Nephron (organoid): ENCODE measurements at regions not wholly inside any gene's neighbourhood (a gene's known extent, or its start where the extent isn't known, plus 50 kb on each side); places are given as distances from the start of the nearest gene placed in this dataset.

ENCODE experiments used
- H3K27ac Mint-ChIP-seq, 3 experiments: 2 replicates each; pipeline ENCODE4 v1.8.0; 2020; ENCODE audit warnings: mixed read lengths in 3 of 3, mild to moderate bottlenecking in 2 of 3, moderate library complexity in 1 of 3
- H3K27me3 Mint-ChIP-seq: 2 replicates; pipeline ENCODE4 v1.8.0; 2021; ENCODE audit warnings: low read depth, mild to moderate bottlenecking, moderate library complexity, mixed read lengths
- H3K36me3 Mint-ChIP-seq: 2 replicates; pipeline ENCODE4 v1.8.0; 2020; ENCODE audit warnings: low read depth, mixed read lengths
- H3K4me1 Mint-ChIP-seq: 2 replicates; pipeline ENCODE4 v1.8.0; 2020; ENCODE audit warnings: mixed read lengths
- H3K4me3 Mint-ChIP-seq, 3 experiments: 2 replicates each; pipeline ENCODE4 v1.8.0; 2020; ENCODE audit warnings: mild to moderate bottlenecking in 3 of 3, mixed read lengths in 3 of 3, moderate library complexity in 2 of 3
- H3K9me3 Mint-ChIP-seq: 2 replicates; pipeline ENCODE4 v1.8.0; 2020; ENCODE audit warnings: mixed read lengths
- TF ChIP-seq, protein P1 (sequence below), 3 experiments: fragments of 200-600 bp; sonication (generic); IDR thresholded peaks; one replicate each; pipeline ENCODE4 v1.5.0; 2021; ENCODE audit warnings: antibody characterized with exemption in 3 of 3; ENCODE audit not compliant: unreplicated experiment in 3 of 3

DNA sequence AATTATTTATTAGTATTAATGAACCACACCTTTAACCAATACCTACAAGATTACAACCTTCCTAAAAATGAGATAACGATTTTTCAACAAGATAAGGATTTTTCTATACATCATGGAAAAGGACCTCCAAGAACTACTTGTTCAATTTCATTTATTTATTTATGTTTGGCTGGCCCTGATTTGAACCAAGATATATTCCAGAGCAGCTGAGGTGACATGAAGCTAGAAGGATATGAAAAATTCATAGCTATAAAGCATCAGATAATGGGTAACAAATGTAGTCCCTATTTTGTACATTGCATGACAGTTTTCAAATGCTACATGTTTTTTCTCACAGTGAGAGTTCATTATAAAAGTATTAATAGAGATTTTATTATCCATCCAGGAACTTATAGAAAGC, 798.5 kb upstream of the ARRDC3 start:
- Mint-ChIP-seq H3K27me3 (no peaks in the 10 kb centered on the region), H3K4me3 (no peak overlapping the region), H3K9me3 (no peaks in the 10 kb centered on the region), H3K27ac (no peak overlapping the region), H3K4me1 (no peaks in the 10 kb centered on the region), H3K36me3 (no peaks in the 10 kb centered on the region)
- TF ChIP-seq, protein P1, sequence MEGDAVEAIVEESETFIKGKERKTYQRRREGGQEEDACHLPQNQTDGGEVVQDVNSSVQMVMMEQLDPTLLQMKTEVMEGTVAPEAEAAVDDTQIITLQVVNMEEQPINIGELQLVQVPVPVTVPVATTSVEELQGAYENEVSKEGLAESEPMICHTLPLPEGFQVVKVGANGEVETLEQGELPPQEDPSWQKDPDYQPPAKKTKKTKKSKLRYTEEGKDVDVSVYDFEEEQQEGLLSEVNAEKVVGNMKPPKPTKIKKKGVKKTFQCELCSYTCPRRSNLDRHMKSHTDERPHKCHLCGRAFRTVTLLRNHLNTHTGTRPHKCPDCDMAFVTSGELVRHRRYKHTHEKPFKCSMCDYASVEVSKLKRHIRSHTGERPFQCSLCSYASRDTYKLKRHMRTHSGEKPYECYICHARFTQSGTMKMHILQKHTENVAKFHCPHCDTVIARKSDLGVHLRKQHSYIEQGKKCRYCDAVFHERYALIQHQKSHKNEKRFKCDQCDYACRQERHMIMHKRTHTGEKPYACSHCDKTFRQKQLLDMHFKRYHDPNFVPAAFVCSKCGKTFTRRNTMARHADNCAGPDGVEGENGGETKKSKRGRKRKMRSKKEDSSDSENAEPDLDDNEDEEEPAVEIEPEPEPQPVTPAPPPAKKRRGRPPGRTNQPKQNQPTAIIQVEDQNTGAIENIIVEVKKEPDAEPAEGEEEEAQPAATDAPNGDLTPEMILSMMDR (IDR thresholded peaks at IDR 0.05; ENCODE audit: unreplicated experiment in 3 of 3): no peak

DNA sequence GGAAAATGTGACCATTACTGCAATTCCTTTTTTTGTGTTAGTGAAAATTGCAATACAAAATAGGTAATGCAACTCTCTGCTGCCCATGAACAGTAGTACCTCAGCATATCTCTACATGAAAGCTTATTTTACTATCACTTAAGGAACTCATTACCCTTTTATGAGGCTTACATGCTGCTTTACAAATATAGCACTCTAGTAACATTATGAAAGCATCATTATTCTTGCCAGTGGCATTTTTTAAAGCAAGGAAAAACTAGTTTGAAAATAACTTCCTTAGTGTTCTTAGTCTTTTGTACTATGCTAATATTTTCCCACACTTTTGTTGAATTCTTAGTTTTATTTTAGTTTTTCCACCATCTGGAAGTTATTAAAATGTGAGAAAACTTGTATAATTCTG, 797.3 kb upstream of the ARRDC3 start:
- no peaks in the 10 kb centered on the region for H3K36me3 Mint-ChIP-seq
- H3K9me3 Mint-ChIP-seq: no peaks in the 10 kb centered on the region
- H3K4me3 Mint-ChIP-seq: no peak overlapping the region
- no peaks in the 10 kb centered on the region for H3K4me1 Mint-ChIP-seq
- H3K27ac Mint-ChIP-seq: no peak overlapping the region
- H3K27me3 Mint-ChIP-seq: no peaks in the 10 kb centered on the region
- TF ChIP-seq, protein P1 (IDR thresholded peaks at IDR 0.05; ENCODE audit: unreplicated experiment in 3 of 3): no peak

DNA sequence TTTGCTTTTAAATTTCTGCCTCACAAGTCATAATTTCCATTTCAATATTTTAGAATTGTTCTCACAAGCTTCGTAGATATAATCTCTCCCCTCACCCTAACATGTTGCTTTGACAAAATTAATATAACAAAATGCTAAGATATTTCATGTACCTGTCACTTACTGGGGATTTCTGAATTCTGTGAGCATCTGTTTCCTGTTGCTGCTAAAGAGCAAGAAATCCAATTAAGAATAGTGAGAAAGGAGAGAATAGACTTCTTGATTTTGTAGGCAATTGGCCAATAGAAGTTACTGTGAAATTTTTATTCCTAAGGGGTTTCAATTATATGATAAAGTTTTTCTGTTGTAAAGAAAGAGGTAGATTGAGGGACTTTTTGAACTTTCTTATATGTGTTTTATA, 796.5 kb upstream of the ARRDC3 start:
- TF ChIP-seq, protein P1 (IDR thresholded peaks at IDR 0.05; ENCODE audit: unreplicated experiment in 3 of 3): no peak
- no peaks in the 10 kb centered on the region for H3K27me3 Mint-ChIP-seq
- H3K4me3 Mint-ChIP-seq: no peak overlapping the region

DNA sequence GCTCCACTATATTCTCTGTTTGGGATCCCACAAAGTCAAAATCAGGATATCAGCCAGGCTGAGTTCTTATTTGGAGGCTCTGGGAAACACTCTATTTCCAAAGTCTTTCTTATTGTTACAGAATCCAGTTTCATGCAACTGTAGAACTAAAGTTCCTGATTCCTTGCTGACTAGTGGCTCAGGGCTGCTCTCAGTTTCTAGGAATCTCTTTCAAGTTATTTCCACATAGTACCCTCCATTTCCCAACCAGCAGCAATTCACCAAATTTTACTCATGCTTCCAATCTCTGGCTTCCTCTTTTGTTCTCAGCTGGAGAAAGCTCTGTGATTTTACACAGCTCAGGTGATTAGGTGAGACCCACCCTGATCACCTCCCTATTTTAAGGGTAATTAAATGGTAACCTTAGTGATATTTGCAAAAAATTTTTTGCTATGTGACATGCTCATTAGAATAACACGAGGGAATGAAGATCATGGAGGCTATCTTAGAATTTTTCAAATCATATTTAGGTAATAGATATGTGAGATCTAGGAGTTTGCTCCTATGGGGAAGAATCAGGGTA, 794.9 kb upstream of the ARRDC3 start:
- Mint-ChIP-seq H3K9me3 (no peaks in the 10 kb centered on the region), H3K27me3 (no peaks in the 10 kb centered on the region), H3K4me3 (no peak overlapping the region), H3K4me1 (no peaks in the 10 kb centered on the region), H3K36me3 (no peaks in the 10 kb centered on the region), H3K27ac (no peak overlapping the region)
- TF ChIP-seq, protein P1 (IDR thresholded peaks at IDR 0.05; ENCODE audit: unreplicated experiment in 3 of 3): no peak

More for the DNA sequence above, 796.5 kb upstream of the ARRDC3 start:
- Mint-ChIP-seq H3K36me3 (no peaks in the 10 kb centered on the region), H3K27ac (no peak overlapping the region), H3K9me3 (no peaks in the 10 kb centered on the region), H3K4me1 (no peaks in the 10 kb centered on the region)

DNA sequence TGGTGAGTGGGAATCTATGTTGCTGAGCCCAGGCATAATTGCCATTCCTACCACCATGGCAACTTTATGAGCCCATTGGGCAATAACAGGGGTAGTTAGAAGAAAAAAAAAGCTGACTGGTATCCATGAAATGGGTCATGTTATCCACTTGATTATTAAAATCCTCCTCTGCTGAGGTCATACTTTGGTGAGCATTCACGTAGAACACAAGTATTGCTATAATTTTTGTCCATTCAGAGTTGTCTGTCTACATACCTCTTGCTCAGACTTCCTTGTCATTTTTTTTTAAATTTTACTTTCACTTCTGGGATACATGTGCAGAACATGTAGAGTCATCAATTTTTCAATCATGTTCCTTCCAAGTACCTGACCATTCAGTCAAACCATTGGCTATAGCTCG, 780.8 kb upstream of the ARRDC3 start:
- no peaks in the 10 kb centered on the region for H3K27me3 Mint-ChIP-seq
- no peak overlapping the region for H3K27ac Mint-ChIP-seq
- no peak overlapping the region for H3K4me3 Mint-ChIP-seq
- TF ChIP-seq, protein P1 (IDR thresholded peaks at IDR 0.05; ENCODE audit: unreplicated experiment in 3 of 3): no peak
- H3K9me3 Mint-ChIP-seq: no peaks in the 10 kb centered on the region
- H3K4me1 Mint-ChIP-seq: no peaks in the 10 kb centered on the region
- no peaks in the 10 kb centered on the region for H3K36me3 Mint-ChIP-seq

DNA sequence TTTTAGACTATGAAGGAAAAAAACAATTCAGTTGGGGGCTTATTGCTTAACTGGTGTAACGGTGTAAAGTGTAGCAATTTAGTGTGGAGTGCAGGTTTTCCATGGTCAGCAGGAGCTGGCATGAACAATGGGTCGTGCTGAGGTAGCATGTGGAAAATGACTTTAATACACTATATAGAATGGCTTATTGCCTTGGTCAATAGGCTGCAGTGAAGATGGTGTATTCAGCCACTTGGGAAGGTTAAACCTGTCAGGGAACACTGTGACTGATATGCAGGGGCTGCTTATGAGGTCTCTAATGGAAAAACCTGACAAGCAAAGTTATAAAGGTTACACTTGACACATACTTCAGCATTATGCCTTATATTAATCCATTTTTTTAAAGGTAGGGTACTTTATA, 764.7 kb upstream of the ARRDC3 start:
- H3K9me3 Mint-ChIP-seq: no peaks in the 10 kb centered on the region

More for the DNA sequence above, 764.7 kb upstream of the ARRDC3 start:
- Mint-ChIP-seq H3K27me3 (no peaks in the 10 kb centered on the region), H3K4me1 (no peaks in the 10 kb centered on the region), H3K27ac (peak overlapping the region in 1 of 3 experiments; percentile 77), H3K36me3 (no peaks in the 10 kb centered on the region), H3K4me3 (no peak overlapping the region)
- TF ChIP-seq, protein P1 (IDR thresholded peaks at IDR 0.05; ENCODE audit: unreplicated experiment in 3 of 3): no peak
